ENCODE measurements at regions not wholly inside any gene's neighbourhood (a gene's known extent, or its start where the extent isn't known, plus 50 kb on each side); places are given as distances from the start of the nearest gene placed in this dataset.

DNA sequence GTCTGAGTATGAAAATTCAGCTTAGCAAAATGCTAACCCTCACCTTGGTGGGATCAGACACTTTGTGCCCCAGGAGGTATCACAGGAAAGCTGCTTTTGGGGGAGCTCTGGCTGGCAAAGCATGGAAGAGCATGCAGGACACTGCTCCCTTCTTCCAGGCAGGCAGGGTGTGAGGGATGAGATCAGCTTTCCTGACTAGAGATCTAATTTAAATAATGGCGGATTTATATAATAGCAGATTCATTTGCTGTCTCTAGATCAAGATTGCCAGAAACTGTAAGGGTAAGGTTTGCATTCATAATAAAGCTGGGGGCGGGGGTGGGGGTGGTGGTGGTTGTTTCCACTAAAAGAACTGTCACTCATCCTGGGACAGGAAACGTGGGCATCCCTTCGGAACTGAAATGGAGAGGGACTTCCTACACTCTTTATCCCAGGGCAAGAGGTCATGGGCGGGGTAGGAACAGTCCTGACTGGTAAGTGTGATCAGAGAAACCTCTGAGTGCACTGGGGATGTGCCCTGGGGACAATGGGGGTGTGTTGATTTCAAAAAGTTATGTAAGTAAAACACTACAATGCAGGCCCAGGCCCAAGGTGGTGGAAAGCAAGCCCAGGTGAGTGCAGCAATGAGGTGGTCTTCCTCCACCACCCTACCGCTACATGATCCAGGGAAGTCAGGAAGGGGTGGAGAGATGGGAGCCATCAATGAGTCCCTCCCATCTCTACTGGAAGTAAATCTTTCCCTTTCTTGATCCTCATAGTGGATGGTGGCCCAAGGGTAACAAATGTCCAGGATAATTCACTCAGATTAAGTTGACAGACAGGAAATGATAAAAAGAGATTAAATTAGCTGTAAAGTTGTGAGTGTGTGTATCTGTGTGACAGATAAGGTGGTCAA lies 171.4 kb upstream of the SERPINE2 start:
- DNase-seq: no peak

DNA sequence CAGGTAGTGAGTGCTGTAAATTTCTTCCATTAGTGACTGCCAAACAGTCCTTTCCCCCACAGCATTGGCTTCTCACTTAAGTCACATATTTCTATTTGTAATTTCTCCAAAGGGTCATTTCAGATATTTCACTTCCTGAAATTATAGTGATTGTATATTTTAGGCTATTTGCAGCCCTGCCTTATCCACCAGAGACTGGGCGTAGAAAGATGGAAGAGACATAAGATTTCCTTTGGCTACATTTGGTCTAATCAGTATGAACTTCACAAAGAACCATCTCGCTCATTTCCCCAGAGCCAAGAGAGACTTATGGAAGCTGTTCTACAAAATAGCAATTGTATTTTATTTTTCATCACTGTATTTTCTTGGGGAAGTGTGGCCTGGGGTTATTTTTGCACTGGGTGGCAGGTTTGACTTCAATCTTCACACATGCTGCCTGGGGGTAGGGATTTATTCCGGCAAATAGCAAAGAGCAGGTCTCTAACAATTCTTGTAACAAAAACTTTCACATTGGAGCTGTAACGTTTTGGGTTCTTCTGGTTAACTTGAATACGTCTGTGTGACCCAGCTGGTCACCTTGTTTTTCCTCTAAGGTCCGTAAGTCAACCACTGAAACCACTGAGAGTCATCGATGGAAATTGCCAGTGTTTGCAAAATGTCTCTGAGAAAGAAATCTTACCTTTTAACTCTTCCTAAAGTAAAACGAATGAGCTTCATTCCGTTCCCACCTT lies 170.6 kb upstream of the SERPINE2 start:
- no peak for DNase-seq

DNA sequence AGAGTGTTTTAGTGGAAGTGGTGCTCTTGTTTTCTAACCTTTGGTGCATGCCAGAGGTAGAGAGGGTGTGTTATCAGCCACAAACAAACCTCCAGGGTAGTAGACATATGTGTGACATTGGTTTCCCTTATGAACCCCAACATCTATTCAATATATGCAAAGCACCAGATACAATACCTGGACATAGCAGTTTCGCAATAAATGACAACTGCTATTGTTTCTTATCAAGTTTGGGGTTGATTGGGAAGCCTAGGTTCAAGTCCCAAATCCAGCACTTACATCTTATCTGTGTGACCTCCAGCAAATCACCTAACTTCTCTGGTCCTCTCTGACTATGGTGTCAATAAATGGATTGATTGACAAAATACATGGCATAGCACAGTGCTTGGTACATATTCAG lies 169.4 kb upstream of the SERPINE2 start:
- no peak for DNase-seq

DNA sequence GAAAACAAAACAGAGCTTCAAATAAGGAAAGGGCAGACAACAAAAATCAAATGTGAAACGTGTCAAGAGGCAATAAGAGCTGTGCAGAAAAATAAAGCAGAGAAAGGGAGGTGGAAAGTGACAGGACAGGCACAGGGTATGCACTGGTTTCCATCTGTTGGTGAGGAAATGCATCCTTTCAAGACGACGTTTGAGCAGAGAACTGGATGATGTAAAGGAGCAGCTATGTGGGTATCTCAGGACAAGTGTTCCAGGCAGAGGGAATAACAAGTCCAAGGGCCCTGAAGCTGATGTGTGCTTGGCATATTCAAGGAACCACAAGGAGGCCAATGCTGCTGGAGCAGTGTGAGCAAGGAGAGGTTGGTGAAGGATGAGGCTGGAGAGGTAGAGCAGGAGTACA lies 168.9 kb upstream of the SERPINE2 start:
- no peak for DNase-seq

DNA sequence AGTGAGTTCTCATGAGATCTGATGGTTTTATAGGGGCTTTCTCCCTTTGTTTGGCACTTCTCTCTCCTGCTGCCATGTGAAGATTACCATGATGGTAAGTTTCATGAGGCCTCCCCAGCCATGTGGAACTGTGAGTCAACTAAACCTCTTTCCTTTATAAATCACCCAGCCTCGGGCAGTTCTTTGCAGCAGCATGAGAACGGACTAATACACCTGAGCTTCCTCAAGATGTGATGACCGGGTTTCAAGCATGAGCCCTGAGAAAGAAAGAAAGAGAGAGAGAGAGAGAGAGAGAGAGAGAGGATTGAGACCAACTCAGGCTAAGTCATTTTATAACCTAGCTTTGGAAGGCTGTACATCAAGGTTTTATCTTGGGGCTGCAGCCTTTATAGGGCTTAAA lies 167.7 kb upstream of the SERPINE2 start:
- DNase-seq: no peak

DNA sequence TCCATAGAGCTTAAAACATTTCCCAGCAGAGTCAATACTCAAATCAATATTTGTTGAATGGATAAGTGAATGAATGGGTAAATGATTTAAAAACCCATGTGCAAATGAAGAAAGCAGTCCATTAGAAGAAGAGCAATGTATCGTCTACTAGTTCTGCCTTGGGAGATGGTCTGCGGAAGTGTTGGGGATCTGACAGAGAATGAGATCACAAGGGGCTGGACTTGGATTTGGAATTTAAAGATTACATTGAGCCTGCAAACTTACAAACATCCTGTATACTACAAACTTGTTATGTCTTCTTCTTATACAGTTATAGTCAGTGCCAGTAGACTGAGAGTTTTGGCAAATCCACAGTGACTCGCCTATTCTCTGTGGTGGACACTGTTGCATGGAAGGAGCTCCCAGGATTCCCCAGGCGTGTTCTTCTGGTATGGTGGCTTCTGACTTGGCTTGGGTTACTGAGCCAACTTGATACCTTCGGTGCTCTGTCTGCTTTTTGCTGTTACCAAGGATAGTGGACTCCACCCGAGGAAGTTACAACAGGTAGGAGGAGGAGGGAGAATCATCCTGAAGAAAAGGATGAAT lies 163.3 kb upstream of the SERPINE2 start:
- DNase-seq: no peak

DNA sequence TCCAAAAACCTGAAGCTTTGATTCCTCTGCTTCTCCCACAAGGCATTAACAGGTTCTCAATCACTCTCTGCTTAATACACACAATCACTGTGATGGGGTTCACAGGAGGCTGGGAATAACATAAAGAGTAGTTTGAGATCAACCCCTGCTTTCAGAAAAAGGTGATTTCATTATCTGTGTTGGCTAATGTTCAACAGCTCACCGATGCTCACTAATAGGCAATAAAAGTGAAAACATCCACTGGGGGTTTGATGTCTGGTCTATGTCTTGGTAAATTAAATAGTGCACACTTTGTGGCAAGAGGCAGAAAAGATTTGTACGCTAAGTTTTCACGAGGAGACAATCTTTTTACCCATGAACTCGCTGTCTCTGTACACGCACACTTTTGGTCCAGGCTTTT lies 159.3 kb upstream of the SERPINE2 start:
- DNase-seq: no peak

DNA sequence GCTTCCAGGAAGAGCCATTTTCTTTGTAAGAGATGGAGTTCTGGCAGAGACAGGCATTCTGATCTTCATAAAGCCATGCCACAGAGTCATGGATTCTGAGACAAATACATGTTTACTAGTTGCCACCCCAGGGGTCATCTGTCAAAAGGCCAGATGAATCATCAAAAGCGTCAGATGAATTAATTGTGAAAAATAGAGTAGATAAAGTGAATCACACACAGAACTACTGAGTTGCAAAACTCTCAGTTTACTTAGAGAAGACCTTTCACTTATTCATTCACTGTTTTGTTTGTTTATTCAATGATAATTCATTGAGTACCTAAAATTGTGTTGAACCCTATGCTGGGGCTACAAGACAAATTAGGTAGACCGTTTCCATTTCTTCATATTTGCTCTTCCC lies 157.7 kb upstream of the SERPINE2 start:
- no peak for DNase-seq

DNA sequence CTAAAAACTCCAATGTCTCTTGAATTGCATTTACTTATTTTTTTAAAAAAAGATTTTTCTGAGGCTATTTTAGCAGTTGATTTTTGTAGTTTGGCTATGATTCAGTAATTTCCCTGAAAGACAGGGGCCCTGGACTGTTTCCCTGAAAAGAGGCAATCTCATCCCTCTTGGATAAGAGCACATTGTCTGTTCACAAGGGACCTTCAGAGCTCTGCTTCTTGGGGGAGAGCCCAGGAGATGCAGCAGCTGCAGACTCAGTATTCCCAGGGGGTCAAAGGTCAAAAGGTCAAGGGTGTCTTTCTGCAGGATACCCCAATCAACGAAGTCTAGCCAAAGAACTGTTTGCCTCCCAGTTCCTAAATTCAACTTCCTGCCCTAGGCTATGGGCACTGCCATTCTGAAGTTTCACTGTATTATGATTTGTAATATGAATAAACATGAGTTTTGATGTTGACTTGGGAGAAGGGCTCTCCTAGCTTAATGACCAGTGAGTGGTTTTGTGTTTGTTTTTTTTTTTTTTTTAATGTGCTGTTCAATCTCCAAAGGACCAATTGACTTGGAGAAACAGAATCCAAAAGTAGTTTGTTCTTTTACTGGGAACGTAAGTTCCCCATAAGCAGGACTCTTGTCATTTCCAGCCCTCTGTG lies 157.0 kb upstream of the SERPINE2 start:
- DNase-seq: no peak

DNA sequence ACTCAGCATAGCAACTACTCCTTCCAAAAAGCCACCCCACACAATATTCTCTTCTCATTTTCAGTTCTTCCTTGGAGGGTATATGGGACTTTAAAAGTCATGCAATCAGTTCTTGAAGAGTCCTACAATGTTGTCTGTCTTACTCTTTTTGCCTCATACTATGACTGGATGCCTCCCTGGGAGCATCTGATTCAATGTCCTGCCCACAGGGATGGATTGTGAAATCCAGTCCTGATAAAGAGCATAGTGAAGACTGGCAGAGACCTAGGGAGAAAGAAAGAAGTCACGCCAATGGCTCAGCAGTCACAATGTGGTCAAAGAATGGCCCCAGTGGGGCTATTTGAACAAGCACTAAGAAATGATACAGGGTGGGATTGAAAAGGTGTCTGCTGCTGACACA lies 155.1 kb upstream of the SERPINE2 start:
- DNase-seq: no peak

DNA sequence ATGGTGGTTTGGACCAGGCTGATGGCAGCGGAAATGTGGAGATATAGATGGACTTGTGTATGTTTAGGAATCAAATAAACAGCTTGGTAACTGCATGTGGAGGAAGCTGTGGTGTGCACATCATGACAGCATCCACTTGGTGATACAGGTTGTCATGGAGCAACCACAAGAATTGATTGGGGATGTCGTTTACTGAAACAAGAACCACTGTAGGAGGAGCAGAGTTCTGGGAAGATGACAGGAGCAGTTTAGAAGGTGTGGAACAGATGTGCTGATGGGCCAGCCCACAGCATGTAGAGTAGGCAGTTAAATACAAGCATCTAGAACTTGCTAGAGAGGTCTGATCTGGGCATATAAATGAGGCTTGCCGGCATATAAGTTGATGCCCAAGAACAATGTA lies 152.4 kb upstream of the SERPINE2 start:
- DNase-seq: no peak

DNA sequence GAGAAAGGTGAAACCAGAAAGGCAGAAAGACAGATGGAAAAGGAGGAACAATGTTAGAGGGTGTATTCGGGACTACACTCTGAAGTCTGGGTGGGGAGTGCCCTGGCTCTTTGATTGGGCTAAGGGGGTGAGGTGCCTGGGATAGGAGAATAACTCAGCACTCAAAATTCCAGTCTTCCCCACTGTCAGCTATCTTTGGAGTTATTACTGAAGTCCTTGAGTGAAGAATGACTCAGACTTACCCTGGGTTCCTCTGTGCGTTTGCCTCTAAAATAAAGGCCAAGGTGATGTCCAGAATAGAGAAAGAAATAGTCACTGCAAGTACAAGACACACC lies 151.8 kb upstream of the SERPINE2 start:
- no peak for DNase-seq

DNA sequence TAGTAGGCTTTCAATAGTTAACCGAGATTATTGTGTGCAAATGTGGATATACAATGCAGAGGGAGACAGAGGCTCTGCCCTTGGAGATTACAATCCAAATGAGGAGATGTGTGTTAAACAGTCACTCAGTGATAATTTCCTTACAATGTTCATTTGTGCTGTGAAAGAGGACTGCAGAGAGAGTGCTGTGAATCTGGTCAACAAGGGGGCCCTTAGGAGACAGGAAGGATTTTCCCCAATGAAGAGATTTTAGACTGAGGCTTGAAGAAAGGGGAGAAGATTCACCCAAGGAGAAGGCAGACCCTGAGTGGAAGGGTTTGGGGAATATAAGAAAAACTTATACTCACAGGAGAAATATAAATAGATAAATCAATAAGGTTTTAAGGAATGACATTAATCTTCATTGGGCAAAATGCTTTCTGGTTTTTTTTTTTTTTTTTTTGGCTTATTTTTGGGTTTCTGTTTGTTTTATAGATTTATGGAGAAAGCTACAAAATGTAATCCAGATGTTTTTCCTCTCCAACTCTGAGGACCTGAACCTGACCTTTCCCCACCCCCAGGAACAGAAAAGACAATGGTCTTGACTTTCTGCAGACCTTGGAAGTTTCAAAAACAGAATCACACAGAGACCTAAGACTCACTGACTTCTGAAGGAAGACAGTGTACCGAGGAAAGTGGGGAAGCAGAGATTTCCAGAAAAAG lies 151.3 kb upstream of the SERPINE2 start:
- no peak for DNase-seq

DNA sequence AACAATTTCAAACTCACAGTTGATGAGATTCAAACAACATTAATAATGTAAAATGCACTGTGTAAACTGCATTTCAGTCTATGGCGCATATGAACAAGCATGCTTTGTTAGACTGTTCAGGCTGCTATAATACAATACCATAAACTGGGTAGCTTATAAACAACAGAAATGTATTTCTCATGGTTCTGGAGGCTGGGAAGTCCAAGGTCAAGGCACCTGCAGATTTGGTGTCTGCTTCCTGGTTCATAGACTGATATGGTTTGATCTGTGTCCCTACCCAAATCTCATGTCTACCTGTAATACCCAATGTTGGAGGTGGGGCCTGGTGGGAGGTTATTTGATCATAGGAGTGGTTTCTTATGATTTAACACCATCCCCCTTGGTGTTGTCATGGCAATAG lies 148.1 kb upstream of the SERPINE2 start:
- no peak for DNase-seq

DNA sequence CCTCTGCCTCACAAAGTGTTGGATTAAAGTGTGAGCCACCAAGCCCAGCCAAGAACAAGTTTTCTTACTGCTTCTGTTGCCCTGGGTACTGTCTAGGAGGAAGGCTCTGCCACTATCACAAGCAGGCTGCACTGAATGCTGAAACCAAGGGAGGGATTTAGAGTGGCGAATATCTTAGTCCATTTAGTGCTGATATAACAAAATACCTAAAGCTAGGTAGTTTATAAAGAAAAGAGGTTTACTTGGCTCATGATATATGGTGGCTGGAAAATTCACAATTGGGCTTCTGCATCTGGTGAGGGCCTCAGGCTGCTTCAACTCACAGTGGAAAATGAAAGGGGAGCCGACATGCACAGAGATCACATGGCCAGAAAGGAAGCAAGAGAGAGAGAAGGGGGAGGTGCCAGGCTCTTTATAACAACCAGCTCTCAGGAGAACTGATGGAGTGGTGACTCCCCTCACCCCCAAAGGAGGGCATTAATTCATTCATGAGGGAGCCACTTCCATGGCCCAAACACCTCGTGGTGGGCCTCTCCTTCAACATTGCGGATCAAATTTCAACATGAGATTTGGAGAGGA lies 146.0 kb upstream of the SERPINE2 start:
- no peak for DNase-seq

DNA sequence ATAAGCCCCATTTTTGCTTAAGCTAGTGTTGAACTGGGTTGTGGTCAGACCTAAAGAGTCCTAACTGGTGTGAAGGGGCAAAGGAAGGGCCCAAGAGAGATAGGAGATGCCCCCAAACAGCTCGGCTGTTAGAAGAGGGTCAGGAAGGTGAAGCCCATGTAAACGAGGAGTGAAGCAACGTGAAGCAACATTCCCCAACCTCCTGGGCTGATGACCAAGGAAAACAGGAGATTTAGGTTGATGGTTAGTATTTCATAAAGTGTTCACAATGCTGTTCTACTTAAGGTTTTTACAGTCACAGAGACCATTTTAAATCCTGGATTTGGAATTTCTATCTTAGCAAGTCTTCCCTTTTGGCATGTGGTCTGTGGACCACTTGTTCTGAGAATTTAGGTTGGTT lies 144.0 kb upstream of the SERPINE2 start:
- no peak for DNase-seq

DNA sequence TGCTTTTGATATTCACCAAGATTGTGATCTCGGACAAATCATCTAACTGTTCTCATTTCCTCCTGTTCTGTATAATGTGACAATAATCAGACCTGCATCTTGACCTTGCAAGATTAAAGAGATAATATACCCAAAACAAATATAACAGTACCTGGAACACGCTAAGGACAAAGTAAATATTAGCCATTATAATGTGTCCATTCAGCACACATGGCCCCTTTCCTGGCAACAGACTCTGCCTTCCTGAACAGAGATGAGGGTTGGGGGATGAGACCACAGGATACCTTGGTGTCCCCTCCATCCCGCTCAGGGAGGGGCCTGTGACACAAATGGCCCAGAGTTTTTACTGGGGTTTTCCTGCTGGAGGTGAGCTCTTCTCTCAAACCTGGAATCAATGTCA lies 143.4 kb upstream of the SERPINE2 start:
- no peak for DNase-seq

DNA sequence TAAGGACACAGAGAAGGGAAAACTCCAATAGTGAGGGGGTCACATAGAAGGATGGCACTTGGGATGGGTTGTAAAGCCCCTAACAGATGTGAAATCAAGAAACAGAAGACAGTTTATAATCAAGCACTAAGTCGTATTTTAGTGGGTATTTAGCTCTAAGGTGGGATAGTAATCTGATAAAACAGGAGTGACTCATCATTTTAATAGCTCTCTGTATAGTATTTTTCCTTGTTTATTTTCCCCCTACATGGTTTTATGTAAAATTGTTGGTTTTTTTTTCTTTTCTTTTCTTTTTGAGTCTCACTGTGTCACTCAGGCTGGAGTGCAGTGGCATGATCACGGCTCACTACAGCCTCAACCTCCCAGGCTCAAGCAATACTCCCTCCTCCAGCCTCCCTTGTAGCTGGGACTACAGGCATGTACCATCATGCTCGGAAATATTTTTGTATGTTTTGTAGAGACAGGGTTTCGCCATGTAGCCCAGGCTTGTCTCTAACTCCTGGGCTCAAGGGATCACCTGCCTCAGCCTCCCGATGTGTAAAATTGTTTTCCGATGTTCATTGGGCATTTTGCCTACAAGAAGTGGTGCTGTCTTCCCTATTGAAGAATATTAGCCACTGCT lies 142.6 kb upstream of the SERPINE2 start:
- DNase-seq: no peak

DNA sequence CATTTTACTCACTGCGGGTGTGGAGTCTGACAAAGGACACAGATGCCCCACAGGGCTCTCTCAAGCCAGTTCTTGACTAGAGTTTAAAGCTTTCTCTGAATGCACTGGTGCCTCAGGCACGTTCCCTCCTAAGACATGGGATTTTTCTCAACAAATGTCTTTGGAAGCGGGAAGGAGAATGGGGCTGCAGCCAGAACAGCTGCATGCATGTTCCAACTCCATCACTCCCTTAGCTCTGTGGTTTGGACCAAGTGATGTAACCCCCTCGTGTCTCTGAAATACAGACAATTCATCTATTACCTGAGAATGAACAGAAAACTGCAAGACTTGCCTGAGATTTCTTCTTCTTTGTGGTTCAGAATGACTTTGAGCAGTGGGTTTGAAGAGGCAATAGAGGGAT lies 141.7 kb upstream of the SERPINE2 start:
- no peak for DNase-seq

DNA sequence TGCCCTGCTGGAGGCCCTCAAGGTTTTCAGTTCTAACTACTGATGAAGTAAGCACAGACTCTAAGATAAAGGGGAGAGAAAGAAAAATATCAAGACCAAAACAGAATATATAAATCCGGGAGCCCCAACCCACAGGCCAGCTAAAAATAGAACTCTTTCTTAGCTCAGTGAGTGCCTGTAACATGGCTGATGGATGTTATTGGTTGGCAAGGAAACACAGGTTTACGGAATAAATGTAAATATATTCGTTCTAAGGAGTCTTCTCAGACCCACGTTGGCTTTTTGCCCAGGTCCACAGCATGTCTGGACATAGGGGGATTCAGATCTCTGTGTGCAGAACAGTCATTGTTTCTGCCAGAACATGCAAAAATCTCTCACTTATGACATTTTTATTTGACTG lies 139.0 kb upstream of the SERPINE2 start:
- no peak for DNase-seq

DNA sequence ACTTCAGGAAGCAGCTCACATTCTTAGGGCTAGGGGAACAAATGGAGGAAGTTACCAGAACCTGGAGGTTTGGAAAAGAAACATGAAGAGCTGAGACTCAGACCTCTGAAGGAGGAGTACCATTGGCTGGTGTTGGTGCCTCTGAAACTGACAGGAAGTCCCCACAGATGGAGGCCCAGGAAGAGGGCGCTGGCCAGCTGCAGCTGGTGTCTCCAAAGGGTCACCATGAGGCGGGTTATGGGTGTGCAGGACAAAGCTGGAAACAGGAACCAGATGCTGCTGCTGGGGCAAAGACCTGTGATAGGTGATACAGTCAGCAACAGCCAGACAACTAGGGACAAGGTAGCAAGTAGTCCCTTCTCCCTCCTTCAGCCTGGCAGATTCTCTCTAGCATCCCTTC lies 136.5 kb upstream of the SERPINE2 start:
- DNase-seq: peak; percentile 1

DNA sequence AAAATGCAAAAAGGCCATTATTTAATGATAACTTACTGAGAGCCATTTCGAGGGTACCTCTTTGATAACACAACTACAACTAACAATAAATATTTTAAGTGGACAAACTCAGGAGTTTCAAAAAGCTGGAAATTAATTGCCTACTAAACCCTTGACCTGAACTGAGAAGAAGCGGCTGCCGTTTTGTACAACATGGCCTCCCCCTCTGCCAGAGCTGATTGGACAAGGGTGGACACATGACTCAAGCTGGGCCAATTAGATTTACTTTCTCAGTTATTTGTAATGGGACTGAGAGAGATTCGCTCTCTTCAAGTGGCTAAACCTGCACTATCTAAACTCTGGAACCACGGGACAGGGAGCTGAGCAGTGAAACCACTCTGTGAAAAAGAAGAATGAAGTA lies 135.9 kb upstream of the SERPINE2 start:
- no peak for DNase-seq

All from hematopoietic multipotent progenitor cell treated with erythropoietin and hydrocortisone succinate and interleukin-3 and kit ligand, for 4 days (in vitro differentiated cells).